ENCODE measurements at regions not wholly inside any gene's neighbourhood (a gene's known extent, or its start where the extent isn't known, plus 50 kb on each side); places are given as distances from the start of the nearest gene placed in this dataset.
"Not testable (repeated sequence)": the region's sequence is repeated elsewhere in the genome, so short reads cannot be mapped to it uniquely, and the experiment has no call there.

DNA sequence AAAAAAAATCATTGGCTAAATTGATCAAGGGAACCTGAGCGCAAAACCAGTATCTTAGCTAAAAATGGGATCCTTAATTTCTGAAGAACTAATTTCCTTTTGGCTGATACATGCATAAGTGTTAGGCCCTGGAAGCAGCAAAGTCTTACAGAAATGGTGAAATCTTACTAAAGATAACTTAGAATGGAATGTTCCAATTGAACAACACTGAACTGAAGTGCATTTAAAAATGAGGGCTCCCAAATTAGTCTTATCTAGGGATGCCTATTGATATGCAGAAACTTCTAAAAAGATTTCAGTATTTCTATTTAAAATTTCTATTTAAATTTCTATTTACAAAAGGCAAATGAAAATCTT lies 120.7 kb upstream of the BANK1 start:
- DNase-seq: no peak

DNA sequence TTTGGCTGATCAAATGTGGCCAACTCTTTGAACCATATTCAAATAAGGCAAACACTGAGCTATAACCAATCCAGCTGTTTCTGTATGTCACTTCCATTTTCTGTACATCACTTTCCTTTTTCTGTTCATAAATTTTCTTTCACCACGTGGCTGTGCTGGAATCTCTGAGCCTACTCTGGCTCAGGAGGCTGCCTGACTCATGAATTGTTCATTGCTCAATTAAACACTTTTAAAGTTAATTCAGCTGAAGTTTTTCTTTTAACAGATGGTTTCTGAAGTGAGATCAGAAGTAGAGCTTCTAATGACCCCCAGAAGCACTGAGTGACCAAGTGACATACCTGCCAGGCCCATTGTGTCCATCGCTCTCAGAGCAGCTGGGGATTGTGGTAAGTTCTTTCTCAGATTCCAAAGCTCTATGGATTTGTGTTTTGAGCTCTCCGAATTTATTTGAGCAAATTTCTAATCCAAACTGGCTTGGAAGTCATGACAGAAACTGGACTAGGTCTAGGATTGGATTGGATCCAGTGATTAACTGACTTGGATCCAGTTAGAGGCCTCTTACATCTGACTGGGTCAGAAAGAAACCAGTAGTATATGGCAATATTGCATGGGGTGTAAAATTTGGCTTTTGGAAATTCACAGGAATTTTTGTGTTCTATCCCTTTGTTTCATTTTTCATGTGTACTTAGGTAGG lies 121.2 kb upstream of the BANK1 start:
- peak in 1 of 2 experiments; percentile 68 for DNase-seq

DNA sequence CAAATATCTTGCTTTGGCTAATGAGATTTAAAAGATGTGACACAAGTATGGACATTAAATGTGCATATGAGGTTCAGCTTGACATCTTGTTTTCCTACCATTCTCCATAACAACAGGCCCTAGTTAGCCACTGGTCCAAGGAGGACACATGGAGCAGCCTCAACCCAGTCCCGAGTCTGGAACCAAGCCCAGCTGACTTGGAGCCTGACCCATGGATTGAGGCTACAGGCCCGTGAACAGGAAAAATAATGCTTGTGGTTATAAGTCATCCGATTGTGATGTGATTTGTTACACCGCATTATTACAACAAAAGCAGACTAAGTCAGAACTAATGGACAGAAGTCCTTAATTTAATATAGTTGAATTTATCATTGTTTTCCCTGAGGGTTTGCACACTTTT lies 123.2 kb upstream of the BANK1 start:
- peak in 1 of 2 experiments; percentile 75 for DNase-seq

DNA sequence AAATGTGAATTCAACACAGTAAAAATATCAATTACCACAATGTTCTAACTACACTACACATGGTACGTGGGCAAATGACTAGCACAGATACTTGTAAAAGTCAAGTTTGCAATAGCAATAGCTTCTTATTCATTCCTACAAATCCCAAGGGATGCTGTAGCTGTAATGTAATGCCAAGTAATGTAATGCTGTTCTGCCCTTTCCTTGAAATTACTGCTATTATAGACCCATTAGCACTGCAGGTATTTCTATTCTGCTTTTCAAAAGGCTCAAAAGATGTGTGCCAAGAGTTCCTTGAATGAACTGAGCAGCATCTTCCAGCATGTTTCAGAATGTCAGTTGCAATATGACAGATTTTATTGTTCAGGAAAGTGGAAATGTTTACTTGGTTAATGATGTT lies 129.9 kb upstream of the BANK1 start:
- peak in 1 of 2 experiments; percentile 62 for DNase-seq

DNA sequence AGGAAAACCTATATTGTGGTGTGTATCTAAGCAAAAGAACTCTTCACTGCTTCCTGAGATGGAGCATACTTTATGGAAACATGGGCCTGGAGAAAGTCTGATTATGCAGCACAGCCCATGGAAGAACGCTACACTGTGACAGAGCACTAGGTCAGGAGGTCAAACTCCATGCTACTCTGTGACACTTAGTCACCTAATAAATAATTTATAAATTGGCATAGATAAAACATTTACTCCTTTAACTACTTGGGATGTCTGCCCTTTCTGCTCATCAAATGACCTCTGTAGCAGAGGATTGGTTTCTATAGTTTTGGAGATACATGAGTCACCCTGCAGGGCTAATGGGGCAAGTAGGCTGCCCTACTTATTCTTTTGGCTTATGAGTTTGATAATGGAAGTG lies 134.7 kb upstream of the BANK1 start:
- no peak for DNase-seq

DNA sequence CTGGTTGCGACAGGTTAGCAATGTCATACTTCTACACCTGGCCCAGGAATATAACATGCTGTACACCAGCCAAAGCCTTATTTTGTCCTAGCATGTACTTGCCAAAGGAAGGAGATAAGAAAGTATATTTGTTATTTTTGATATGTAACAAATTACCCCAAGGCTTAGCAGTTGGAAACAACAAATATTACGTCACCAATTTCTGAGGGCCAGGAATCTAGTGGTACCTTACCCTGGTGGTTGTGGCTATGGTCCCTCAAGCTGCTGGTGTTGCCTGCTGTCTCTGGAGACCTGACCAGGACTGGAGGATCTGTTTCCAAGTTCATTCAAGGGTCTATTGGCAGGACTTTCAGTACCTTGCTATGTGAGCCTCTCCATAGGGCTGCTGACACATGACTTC lies 135.5 kb upstream of the BANK1 start:
- no peak for DNase-seq

DNA sequence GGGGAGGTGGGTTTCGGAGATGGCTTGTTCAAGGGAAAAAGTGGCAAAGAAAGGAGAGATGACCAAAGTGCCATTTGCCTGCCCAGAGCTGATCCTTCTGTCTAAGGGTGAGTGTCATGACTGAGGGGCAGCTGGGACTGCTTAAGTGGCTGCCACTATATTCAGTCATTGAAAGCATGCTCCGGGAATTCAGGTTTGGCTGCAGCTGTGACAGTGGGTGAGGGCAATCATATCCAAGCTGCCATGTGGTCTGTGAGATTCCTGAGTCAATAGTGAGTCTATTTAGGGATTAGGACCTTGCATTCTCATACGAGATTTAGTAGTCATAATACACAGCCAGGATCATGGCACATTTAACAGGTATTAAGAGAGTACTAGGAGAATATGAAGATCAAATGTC lies 138.8 kb upstream of the BANK1 start:
- peak; percentile 52 to 78 for DNase-seq

DNA sequence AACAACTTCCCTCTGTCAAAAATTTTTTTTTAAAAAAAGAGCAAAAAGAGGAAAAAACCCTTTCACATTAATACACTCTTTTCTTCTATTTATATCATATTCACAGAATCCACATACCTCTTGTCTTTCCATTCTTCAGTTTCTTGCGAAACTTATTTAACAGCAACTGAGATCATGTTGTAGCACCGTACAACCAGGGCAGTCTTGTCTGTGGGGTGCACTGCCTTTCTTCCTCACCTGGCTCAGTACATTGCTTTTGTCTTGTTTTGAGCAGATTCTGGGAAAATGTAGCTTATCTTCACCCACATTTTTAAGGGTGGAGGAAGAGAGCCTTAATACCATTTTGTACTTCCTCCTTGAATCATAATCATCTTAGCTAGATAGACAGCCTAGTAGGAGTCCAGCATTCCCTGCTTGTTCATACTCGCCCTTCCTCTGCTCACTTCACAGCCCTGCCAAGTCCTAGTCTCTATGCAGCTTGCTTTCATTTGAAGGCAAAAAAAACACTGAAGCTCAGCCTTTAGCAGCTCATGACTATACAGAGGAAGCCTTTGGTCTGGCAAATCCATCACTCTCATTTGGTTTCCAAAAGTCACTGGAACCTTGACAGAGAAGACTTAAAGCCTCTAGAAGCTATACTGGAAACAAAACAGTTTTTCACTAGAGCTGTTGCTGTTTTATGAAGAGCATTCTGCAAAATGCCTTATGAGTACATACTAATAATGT lies 140.6 kb upstream of the BANK1 start:
- peak; percentile 92 to 93 for DNase-seq

DNA sequence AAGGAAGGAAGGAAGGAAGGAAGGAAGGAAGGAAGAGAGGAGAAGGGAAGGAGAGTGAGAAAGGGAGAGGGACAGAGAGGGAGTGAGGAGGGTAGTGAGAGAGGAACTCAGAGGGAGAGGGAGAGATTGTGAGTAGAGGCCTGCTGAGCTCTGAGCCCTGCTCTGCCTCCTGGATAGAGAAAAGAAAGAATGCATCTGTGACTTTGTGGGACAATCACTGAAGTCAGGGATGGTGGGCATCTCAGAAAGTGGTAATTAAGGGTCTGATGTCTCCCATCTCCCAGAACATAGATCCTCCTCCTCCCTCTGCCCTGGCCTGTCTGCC lies 142.9 kb upstream of the BANK1 start:
- no peak for DNase-seq

DNA sequence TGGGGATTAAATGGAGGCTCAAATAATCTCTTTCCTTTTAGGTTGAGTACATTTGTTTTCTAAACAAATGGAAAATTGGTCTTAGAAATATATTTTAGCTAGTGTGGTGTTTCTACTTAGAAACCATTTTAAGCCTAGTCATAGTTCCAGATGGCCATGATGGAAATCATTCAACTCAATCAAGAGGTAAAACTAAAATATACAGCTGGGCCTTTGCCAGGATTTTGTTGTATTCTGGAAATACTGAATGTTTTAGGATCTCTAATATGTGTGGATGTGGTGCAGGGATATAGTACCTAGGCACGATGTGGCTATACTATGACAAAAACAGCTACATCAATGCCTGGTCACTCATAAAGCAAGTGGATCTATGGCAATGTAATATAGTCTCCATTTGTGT lies 146.0 kb upstream of the BANK1 start:
- DNase-seq: peak; percentile 37 to 64

DNA sequence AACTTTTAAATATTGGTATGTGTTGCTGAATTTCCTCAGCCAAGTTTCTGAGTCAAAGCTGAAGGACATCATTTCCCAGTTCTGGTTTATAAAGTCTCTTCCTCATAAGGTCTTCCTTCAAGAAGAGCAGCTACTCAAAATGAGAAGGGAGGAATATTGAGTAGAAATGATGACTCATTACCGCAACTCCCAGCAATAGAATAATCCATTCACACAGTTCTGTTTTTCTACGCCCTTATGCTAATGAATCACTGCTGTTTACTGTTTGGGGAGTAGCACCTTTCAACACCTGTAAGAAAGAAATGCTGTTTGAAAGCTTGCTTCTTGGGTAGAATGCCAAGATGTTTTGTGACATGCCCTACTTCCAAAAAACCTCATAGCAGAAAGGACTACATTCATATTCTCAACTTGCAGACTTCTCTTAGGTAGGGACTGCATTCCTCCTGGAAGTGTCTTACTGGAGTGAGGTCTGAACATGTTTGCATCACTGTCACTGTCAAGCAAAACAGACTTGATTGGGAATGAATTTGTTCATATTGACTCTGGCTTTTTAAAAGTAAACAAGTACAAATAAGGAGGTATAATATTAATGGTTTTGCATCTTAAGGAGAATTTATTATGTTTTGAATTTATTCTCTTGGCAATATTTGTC lies 147.2 kb upstream of the BANK1 start:
- no peak for DNase-seq

DNA sequence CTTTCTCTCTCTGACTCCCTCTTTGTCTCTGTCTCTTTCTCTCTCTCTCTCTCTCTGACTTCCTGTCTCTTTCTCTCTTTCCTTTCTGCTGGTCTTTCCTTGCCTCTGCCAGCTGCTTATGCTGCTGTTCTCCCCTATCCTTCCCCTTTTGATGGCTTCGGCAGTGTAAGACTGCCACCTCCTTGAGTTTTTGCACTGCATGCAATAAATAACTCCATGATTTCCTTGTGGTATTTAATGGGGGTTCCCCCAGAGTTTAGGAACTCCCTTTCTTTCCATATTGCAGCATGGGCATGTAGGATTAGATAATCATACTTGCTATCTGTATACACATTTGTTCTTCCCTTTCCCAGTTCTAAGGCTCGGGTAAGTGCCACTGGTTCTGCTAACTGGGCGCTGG lies 157.8 kb upstream of the BANK1 start:
- DNase-seq: not testable (repeated sequence)

DNA sequence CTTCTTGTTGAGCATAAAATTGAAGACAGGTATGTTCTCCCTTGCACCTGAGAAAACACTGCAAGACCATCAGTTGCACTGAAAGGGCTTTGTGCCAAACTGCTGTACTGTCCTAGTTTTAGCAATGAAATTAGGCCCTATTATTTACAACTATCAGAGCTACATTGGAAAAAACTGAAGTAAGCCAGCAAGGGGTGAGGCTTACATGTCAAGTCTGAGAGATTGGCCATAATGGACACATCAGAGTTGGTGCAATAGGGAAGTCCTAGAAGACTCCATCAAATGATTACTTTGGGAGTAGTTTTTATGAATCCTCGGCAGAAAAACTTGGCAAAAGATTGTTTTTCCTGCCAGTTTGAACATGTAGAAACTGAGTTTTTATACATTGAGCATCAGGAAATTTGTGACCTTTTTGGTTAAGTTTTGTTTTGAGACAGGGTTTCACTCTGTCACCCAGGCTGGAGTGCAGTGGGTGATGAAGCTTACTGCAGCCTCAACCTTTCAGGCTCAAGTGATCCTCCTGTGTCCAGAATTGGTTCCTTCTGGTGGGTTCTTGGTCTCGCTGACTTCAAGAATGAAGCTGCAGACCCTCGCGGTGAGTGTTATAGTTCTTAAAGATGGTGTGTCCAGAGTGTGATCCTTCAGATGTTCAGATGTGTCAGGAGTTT lies 160.1 kb upstream of the BANK1 start:
- DNase-seq: no peak

DNA sequence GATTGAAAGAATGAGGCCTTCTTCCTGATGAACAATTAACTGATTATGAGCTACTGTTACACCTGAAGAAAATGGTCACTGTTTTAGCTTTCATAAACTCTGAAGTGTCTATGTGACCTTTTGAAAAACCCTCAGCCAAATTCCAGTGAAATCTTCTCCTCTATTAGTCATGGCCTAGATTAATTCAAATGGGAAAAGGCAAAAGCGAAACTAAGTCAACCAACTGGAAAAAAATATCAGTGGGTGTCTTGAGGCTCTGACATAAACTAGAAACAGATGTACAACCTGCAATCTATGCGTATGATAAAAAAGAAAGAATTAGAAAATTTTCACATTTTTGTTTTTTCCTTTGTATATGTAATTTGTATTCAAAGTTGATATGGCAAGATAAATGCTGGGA lies 169.4 kb upstream of the BANK1 start:
- DNase-seq: no peak

DNA sequence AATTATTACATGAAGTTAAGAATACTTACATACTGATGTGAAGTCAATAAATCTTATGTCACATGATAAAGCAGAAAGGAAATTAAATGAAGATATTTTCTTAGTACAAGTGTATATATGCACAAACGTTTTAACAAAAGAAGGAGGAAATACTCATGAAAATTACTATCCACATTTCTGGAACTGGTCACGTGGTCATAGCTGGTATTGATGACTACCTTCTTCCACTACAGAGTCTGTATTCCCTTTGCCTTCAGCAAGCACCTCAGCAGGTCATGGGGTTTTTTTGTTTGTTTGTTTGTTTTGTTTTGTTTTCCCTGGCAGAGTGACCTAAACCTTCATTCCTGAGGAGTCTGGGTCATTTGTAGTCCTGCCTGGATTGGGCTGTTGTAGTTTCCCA lies 174.9 kb upstream of the BANK1 start:
- DNase-seq: no peak

DNA sequence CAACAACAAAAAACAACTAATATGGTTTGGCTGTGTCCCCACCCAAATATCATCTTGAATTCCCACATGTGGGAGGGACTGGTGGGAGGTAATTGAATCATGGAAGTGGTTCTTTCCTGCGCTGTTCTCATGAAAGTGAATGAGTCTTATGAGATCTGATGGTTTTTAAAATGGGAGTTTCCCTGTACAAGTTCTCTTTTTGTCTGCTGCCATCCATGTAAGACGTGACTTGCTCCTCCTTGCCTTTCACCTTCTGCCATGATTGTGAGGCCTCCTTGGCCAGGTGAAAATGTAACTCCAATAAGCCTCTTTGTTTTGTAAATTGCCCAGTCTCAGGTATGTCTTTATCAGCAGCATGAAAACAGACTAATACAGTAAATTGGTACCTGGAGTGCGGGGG lies 183.5 kb upstream of the BANK1 start:
- not testable (repeated sequence) for DNase-seq

DNA sequence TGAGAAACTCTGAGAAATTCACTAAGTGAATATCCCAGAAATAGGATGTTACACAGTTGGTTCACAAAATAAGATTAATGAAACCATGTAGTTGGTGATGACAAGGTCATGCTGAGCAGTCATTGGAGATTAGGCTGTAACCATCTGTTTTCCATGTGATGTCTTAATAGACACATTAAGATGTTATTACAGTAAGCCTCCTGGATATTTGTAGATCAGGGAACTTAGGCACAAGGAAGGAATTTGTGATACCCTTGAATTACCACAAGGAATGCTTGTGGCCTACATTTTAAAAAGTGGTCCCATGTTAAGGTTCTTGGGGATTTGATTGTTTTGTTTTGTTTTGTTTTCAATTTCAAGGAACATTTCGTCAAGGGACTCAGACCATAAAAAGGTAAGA lies 185.6 kb upstream of the BANK1 start:
- peak in 1 of 2 experiments; percentile 46 for DNase-seq

DNA sequence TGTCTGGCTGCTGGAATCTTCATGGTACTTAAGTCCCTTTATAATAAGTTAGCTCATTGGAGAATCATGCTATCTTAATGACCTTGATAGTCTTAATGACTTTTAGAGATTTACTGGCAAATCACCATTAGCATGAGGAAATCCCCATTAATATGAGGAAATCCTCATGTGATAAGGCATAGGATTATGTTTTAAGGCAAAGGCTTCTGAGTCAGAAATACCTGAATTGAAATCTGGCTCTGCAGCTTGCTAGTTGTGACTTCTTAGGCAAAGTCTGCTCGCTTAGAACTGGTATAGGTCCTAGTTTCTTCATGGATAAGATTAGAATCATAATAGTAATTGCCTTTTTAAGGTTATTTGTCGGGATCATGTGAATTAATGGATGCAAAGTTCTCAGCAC lies 190.2 kb upstream of the BANK1 start:
- no peak for DNase-seq

DNA sequence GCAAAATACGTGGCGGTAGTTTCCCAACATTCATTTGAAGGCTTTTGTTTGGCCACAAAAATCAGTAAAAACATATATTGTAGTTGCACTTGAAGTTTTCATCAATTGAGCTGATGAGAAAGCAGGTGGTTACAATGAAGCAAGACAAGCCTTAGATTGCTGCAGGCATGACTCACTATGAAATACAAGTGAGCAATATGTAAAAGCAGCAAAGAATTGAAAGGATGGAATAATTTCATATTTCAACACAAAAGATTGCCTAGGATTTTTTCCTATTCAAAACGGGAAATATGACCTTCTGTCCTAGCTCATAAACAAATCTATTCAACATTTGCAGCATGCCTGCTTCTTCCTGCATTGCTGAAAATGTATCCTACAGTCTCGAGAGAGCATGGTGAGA lies 190.9 kb upstream of the BANK1 start:
- DNase-seq: no peak

DNA sequence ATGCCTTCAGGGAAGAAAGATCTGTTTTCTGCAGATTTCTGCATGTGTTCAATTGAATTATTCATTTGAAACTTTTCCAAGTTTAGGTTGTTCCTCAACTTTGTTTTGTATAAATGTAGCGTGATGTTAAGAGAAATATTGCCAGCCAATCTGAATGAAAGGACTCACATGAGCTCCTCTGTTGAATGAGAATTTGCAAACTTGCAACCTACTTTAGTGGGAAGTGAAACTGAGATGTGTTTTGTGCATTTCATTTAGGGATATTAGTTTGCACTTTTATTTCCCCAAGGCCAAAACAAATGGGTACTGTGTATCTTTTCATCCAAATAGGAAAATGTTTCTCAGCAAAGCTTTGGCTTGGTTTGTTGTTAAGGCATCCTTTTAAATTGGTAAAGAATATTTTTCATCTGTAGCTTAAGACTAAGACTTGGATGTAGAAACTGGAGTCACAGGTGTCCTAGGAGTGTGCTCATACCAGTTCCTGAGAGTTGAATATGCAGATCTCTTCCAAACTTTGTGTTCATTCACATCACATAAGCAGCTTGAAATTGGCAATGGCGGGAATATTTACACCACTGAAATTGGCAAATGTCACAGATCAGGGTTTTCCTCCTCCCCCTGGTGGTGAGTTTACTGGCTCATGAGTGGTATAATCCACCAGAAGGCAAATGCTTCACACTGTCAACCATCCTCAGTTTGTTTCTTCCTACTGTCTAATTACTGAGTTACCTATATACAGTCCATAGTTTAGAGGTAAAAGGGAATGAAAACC lies 193.6 kb upstream of the BANK1 start:
- DNase-seq: peak; percentile 27 to 58

DNA sequence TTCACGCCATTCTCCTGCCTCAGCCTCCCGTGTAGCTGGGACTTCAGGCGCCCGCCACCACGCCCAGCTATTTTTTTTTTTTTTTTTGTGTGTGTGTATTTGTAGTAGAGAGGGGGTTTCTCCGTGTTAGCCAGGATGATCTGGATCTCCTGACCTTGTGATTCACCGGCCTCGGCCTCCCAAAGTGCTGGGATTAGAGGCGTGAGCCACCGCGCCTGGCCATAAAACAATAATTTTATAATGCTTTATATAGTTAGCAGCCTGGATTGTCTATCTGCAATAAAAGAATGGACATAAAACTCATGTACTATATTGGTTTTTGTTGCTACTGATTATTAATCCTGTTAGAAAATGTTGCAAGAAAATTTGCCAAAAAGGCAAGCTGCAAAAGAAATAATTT lies 195.9 kb upstream of the BANK1 start:
- no peak for DNase-seq

DNA sequence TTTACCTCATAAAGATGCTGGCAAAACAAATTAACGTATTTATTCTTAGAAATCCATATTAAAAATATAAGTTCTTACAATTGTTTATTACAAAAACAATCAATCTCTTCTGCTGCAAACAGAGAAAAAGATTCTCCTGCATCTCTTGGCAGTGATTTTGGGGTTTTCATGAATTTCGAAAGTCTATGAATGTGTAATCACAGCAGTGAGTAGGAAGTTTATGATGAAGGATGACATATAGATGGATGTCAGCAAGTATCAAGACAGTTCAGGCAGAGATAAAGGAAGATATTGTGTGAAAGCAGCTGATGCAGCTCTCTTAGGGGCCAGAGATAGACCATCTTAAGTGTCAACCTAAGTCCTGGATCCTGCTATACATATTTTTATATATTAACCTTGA lies 196.9 kb upstream of the BANK1 start:
- DNase-seq: no peak

DNA sequence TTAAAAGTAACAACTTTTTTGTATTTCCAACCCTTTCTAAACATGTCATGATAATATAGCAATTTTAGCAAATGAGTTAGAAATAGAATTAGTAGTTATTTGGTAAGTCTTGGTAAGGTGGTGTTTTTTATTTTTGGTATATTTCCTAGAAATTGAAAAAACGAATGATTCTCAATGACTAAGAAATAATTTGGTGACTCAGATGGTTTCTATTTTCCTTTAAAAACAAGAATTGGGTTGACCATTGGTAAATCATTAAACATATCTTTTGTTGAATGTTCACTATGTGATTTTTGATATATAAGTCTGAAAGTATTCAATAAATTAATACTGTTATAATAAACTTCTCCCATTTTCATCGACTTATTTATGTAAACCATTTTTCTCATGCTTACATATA lies 206.2 kb upstream of the BANK1 start:
- no peak for DNase-seq

All from NCI-H446 (cell line).